HepG2 (cell line): ENCODE measurements at regions not wholly inside any gene's neighbourhood (a gene's known extent, or its start where the extent isn't known, plus 50 kb on each side); places are given as distances from the start of the nearest gene placed in this dataset.

Source experiments
- ATAC-seq: fragments of 200-7000 bp; cut with Tn5 transposase; 3 replicates; pipeline ENCODE4 v1.9.1; 2020; ENCODE audit warnings: mild to moderate bottlenecking, moderate library complexity
- BruUV-seq: library from RNA; stranded (reverse); fragments of 400-500 nt; replicated peaks from 2 replicates; lab custom pipeline; 2021; lab: Mats Ljungman, UMichigan
- CTCF ChIA-PET: fragments of 300-600 bp; formaldehyde crosslinking; extraction: SDS; loops from one replicate; lab custom pipeline; 2021; ENCODE audit warnings: low total read pairs, inconsistent platforms, low intra/inter-chr PET ratio; lab: Yijun Ruan, JAX
- POLR2A ChIA-PET: fragments of 350-600 bp; sonication (Branson Sonifier 250); formaldehyde crosslinking; loops from one replicate; lab custom pipeline; 2020; ENCODE audit warnings: antibody characterized with exemption, inconsistent platforms; lab: Yijun Ruan, JAX
- DNase-seq: peaks from one replicate; pipeline ENCODE4 v3.0.0-alpha.2; 2015; ENCODE audit warnings: low spot score
- FAIRE-seq: peaks from 3 replicates; lab custom pipeline; 2011; peaks lifted over from hg19 to GRCh38; lab: Jason Lieb, UNC
- H2AFZ ChIP-seq: one replicate; pipeline ENCODE4 v1.6.1; 2011; ENCODE audit warnings: low read length, inconsistent platforms
- H3K27ac ChIP-seq: fragments of 300-600 bp; 3 replicates; pipeline ENCODE4 v1.8.0; 2011; ENCODE audit warnings: mixed run types, mild to moderate bottlenecking, mixed read lengths, low read length, inconsistent platforms; ENCODE audit not compliant: insufficient read depth; ENCODE audit errors: extremely low read length
- H3K27me3 ChIP-seq, 2 experiments: fragments of 200-600 bp in 1 of 2; 2 replicates in 1 of 2; 3 replicates in 1 of 2; pipeline versions ENCODE4 v1.6.0 to v1.8.0; 2011; ENCODE audit warnings: low read length in 2 of 2, mild to moderate bottlenecking in 2 of 2, moderate library complexity in 2 of 2, inconsistent platforms in 1 of 2; ENCODE audit not compliant: insufficient read depth in 2 of 2, control insufficient read depth in 1 of 2
- H3K36me3 ChIP-seq, 2 experiments: fragments of 200-600 bp in 1 of 2; replicated peaks in 1 of 2; 2 replicates in 1 of 2; 3 replicates in 1 of 2; pipeline versions ENCODE4 v1.5.1 to v1.8.0; 2011; ENCODE audit warnings: low read length in 2 of 2, inconsistent platforms in 1 of 2; ENCODE audit not compliant: insufficient read depth in 2 of 2, control insufficient read depth in 1 of 2
- H3K4me1 ChIP-seq: 2 replicates; pipeline ENCODE4 v1.5.1; 2012; ENCODE audit warnings: low read length, inconsistent platforms; ENCODE audit not compliant: insufficient read depth
- H3K4me2 ChIP-seq: 2 replicates; pipeline ENCODE4 v1.6.0; 2011; ENCODE audit warnings: low read depth, low read length, inconsistent platforms
- H3K4me3 ChIP-seq, 3 experiments: fragments of 200-600 bp in 1 of 3; sonication (generic), shearing (Covaris generic) in 1 of 3; replicated peaks in 1 of 3; 2 replicates each; pipeline ENCODE4 v1.5.1; 2011 to 2016; ENCODE audit warnings: low read length in 3 of 3, inconsistent platforms in 2 of 3, low read depth in 2 of 3, mild to moderate bottlenecking in 2 of 3, control low read depth in 1 of 3, mixed read lengths in 1 of 3; ENCODE audit not compliant: insufficient read depth in 1 of 3
- H3K79me2 ChIP-seq: one replicate; pipeline ENCODE4 v1.6.1; 2011; ENCODE audit warnings: low read length, inconsistent platforms; ENCODE audit not compliant: insufficient read depth
- H3K9ac ChIP-seq: 2 replicates; pipeline ENCODE4 v1.6.0; 2011; ENCODE audit warnings: mild to moderate bottlenecking, low read depth, low read length, inconsistent platforms; ENCODE audit not compliant: insufficient read depth
- H3K9me3 ChIP-seq: 2 replicates; pipeline ENCODE4 v1.5.1; 2012; ENCODE audit warnings: mild to moderate bottlenecking, low read length
- H4K20me1 ChIP-seq: 2 replicates; pipeline ENCODE4 v1.6.0; 2011; ENCODE audit warnings: inconsistent platforms, mild to moderate bottlenecking, low read length, moderate library complexity; ENCODE audit not compliant: insufficient read depth
- ETS1 ChIP-seq: sonication (generic); formaldehyde crosslinking; IDR thresholded peaks from 2 replicates; pipeline ENCODE4 v1.4.0; 2020; ENCODE audit warnings: missing genetic modification reagents
- KLF13 ChIP-seq: sonication (generic); formaldehyde crosslinking; IDR thresholded peaks from 2 replicates; pipeline ENCODE4 v1.4.0; 2020; ENCODE audit warnings: mild to moderate bottlenecking, missing genetic modification reagents
- NBN ChIP-seq: fragments of 450-650 bp; conservative IDR thresholded peaks from 2 replicates; pipeline ENCODE4 v1.6.1; 2017
- NFE2 ChIP-seq: sonication (generic); formaldehyde crosslinking; IDR thresholded peaks from 2 replicates; pipeline ENCODE4 v1.4.0; 2020; ENCODE audit warnings: missing genetic modification reagents
- STAT6 ChIP-seq: sonication (generic); formaldehyde crosslinking; IDR thresholded peaks from 2 replicates; pipeline ENCODE4 v1.4.0; 2020; ENCODE audit warnings: missing genetic modification reagents, mild to moderate bottlenecking, borderline replicate concordance
- ZBTB14 ChIP-seq: sonication (generic); formaldehyde crosslinking; IDR thresholded peaks from 2 replicates; pipeline ENCODE4 v1.4.0; 2020; ENCODE audit warnings: missing genetic modification reagents
- ZNF17 ChIP-seq: sonication (generic); formaldehyde crosslinking; IDR thresholded peaks from 2 replicates; pipeline ENCODE4 v1.5.0; 2020; ENCODE audit warnings: mild to moderate bottlenecking, missing genetic modification reagents
- ZNF501 ChIP-seq: sonication (generic); formaldehyde crosslinking; IDR thresholded peaks from 2 replicates; pipeline ENCODE4 v1.5.1; 2020; ENCODE audit warnings: mild to moderate bottlenecking, moderate library complexity, missing genetic modification reagents
- ZNF558 ChIP-seq: sonication (generic); formaldehyde crosslinking; IDR thresholded peaks from 2 replicates; pipeline ENCODE4 v1.9.0; 2022; ENCODE audit warnings: mild to moderate bottlenecking, missing genetic modification reagents, borderline replicate concordance
- ZNF574 ChIP-seq: sonication (generic); formaldehyde crosslinking; IDR thresholded peaks from 2 replicates; pipeline ENCODE4 v1.4.0; 2020; ENCODE audit warnings: missing genetic modification reagents
- ZNF652 ChIP-seq: IDR thresholded peaks from 2 replicates; pipeline ENCODE4 v1.6.1; 2016; ENCODE audit warnings: low read depth, borderline replicate concordance
- ZNF710 ChIP-seq: sonication (generic); formaldehyde crosslinking; IDR thresholded peaks from 2 replicates; pipeline ENCODE4 v1.5.0; 2020; ENCODE audit warnings: mild to moderate bottlenecking, missing genetic modification reagents, borderline replicate concordance
- ZSCAN22 ChIP-seq: sonication (generic); formaldehyde crosslinking; IDR thresholded peaks from 2 replicates; pipeline ENCODE4 v1.4.0; 2020; ENCODE audit warnings: mild to moderate bottlenecking, missing genetic modification reagents
- ZSCAN25 ChIP-seq: sonication (generic); formaldehyde crosslinking; IDR thresholded peaks from 2 replicates; pipeline ENCODE4 v1.8.0; 2022; ENCODE audit warnings: mild to moderate bottlenecking, missing genetic modification reagents
- WGBS: methylation state at CpG from one replicate; pipeline ENCODE4 v1.1.6; 2017; ENCODE audit warnings: low lambda C conversion rate; 5-methylcytosine and 5-hydroxymethylcytosine counted together
- in situ Hi-C: cut with HindIII; loops from 2 replicates; pipeline ENCODE4 v1.10.0; 2017; ENCODE audit warnings: low pct_unique_long_range_greater_than_20kb; ENCODE audit not compliant: extremely low pct_ligation_motif_present
- intact Hi-C: fragments of 100-400 bp; cut with micrococcal nuclease; formaldehyde crosslinking; loops from one replicate; pipeline ENCODE4 v1.10.0; 2022; ENCODE audit not compliant: unreplicated experiment

- no peak for TF ChIP-seq ETS1 (CRISPR knock-in tag)
- TF ChIP-seq ZNF501 (CRISPR knock-in tag), result no peak
- no peak for TF ChIP-seq ZSCAN22 (CRISPR knock-in tag)
- TF ChIP-seq KLF13, result no peak
- TF ChIP-seq ZNF17 (CRISPR knock-in tag), result no peak
- TF ChIP-seq ZNF710 (CRISPR knock-in tag), result no peak
- no peak for TF ChIP-seq ZNF652 (CRISPR knock-in tag)
- TF ChIP-seq NFE2 (CRISPR knock-in tag), result no peak
Observed at GRCh38 chr1:157916887-157917570, 75.4 kb upstream of the CD5L start (continued).

- Histone ChIP-seq H4K20me1 (no peaks in the 10 kb centered on the region), H3K4me2 (no peak overlapping the region), H3K4me1 (no peaks in the 10 kb centered on the region), H3K36me3 (no peaks in the 10 kb centered on the region), H3K9ac (no peak overlapping the region), H2AFZ (no peak overlapping the region), H3K27me3 (no peaks in the 10 kb centered on the region), H3K4me3 (no peak overlapping the region), H3K27ac (no peak overlapping the region), H3K9me3 (no peaks in the 10 kb centered on the region), H3K79me2 (no peaks in the 10 kb centered on the region)
- POLR2A ChIA-PET, result no interaction called here
- intact Hi-C loops (no loop called here), in situ Hi-C loops (no loop called here)
- CTCF ChIA-PET, result no interaction called here
- ATAC-seq (no peak), DNase-seq (no peak), FAIRE-seq (no peak)
- 7% methylated on average over 2 of the region's 2 CpGs for WGBS
- BruUV-seq, result no TSS peak
- TF ChIP-seq ZBTB14 (CRISPR knock-in tag) (no peak), NBN (no peak), STAT6 (CRISPR knock-in tag) (no peak), ZNF574 (CRISPR knock-in tag) (no peak), ZNF558 (CRISPR knock-in tag) (no peak), ZSCAN25 (CRISPR knock-in tag) (no peak)
Observed at GRCh38 chr1:157920748-157921147, 72.7 kb upstream of the KIRREL1 start.
